HFFc6 (cell line): ENCODE measurements at regions not wholly inside any gene's neighbourhood (a gene's known extent, or its start where the extent isn't known, plus 50 kb on each side); places are given as distances from the start of the nearest gene placed in this dataset.
"Not testable (repeated sequence)": the region's sequence is repeated elsewhere in the genome, so short reads cannot be mapped to it uniquely, and the experiment has no call there.

Experiments used
- DNase-seq: peaks from one replicate; pipeline ENCODE4 v3.0.0-alpha.2; 2018
- H3K27ac Mint-ChIP-seq: 2 replicates; pipeline ENCODE4 v1.8.0; 2020; ENCODE audit warnings: mild to moderate bottlenecking, mixed read lengths
- H3K27me3 Mint-ChIP-seq: 2 replicates; pipeline ENCODE4 v1.8.0; 2021; ENCODE audit warnings: mild to moderate bottlenecking, moderate library complexity, mixed read lengths; ENCODE audit not compliant: insufficient read depth
- H3K36me3 Mint-ChIP-seq: 2 replicates; pipeline ENCODE4 v1.8.0; 2021; ENCODE audit warnings: low read depth, mixed read lengths
- H3K4me1 Mint-ChIP-seq: 2 replicates; pipeline ENCODE4 v1.8.0; 2020; ENCODE audit warnings: low read depth, mixed read lengths
- H3K4me3 Mint-ChIP-seq: 2 replicates; pipeline ENCODE4 v1.8.0; 2020; ENCODE audit warnings: mild to moderate bottlenecking, moderate library complexity, mixed read lengths
- H3K9me3 Mint-ChIP-seq: 2 replicates; pipeline ENCODE4 v1.8.0; 2020; ENCODE audit warnings: mild to moderate bottlenecking, mixed read lengths
- CTCF ChIP-seq: fragments of 200-600 bp; sonication (generic); IDR thresholded peaks from 2 replicates; pipeline ENCODE4 v1.5.0; 2021; ENCODE audit warnings: antibody characterized with exemption, mild to moderate bottlenecking

DNA sequence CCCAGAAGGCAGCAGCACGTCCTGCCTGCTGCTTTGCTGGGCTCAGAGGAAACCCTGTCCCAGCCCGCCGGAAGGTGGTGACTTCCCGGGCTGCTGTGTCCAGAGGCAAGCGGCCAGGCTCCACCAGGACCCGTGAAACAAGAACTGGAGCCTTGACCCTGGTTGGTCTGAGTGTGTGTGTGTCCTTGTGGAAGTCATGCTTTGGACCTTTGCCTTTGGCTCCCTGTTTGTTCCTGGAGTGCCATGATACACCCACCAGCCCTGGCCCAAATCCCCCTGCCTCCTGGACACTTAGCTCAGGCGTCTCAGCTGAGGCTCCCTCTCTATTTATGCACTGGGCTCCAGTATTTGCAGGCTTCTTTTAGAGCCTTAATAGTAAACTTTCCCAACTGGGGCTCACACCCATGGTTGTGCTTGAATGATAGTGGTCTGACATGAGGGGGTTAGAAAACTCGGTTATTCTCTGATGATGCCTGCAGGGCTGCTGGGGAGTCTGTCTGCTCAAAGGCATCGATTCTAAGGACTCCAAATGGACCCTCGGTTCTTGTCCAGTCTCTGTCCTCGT lies 72.2 kb downstream of the C9orf50 start:
- Mint-ChIP-seq H3K4me1 (peaks cover 39% of the 10 kb centered on the region), H3K36me3 (no peaks in the 10 kb centered on the region), H3K4me3 (no peak overlapping the region; the same call in 1 of the 2 replicates), H3K27me3 (no peaks in the 10 kb centered on the region; the same call in 1 of the 2 replicates), H3K9me3 (no peaks in the 10 kb centered on the region), H3K27ac (peak overlapping the region; percentile 80)
- no peak for DNase-seq
- TF ChIP-seq CTCF = no peak

DNA sequence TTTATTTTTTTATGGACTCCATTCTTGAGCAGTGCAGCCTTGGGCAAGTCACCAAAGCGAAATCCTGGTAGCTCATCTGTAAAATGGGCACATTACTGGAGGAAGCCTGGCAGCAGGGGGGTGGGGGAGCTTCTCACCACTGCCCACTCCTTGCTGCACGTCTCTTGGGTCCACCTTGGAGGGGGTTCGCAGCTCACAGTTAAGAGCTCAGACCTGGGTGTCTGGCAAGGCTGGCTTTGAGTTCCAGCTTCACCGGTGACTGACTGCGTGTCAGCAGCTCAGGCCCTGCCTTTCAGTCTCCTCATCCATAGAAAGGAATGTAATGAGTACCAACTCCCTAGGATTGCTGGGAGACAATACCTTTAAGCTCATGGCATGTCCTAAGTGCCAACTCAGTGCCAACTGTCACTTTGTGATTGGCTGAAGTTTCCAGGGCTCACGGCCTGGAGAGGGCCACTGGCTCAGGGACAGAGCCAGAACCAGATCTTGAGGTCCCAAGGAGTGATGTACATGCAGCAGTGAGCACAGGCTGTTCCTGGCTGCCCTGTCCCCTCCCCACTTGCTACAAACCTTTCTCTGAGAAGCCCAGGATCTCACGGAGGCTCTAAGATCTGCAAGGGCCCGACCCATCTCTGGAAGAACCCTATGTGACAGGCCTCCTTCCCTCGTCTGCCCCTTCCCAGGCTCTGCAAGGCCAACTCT lies 72.9 kb downstream of the C9orf50 start:
- H3K27ac Mint-ChIP-seq = peak overlapping the region; percentile 80
- H3K4me3 Mint-ChIP-seq = no peak overlapping the region
- no peaks in the 10 kb centered on the region; the same call in 1 of the 2 replicates for H3K27me3 Mint-ChIP-seq
- H3K36me3 Mint-ChIP-seq = no peaks in the 10 kb centered on the region
- TF ChIP-seq CTCF = no peak
- H3K9me3 Mint-ChIP-seq = no peaks in the 10 kb centered on the region
- peaks cover 39% of the 10 kb centered on the region for H3K4me1 Mint-ChIP-seq
- no peak for DNase-seq

DNA sequence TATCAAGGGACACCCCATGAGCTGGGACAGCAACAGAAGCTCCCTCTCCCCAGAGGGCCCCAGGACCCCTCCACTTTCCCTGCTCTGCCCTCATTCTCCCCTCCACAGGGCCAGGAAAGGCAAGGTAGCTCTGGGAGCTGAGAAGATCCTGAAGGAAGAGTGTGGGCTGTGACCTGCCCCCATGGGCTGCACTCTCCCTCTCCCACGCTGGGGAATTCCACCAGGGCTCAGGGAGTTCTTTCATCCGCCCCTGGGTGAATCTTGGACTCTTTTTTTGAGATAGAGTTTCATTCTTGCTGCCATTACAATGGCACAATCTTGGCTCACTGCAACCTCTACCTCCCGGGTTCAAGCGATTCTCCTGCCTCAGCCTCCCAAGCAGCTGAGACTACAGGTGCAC lies 73.8 kb downstream of the C9orf50 start:
- Mint-ChIP-seq H3K4me1 (peaks cover 38% of the 10 kb centered on the region), H3K27ac (no peak overlapping the region), H3K27me3 (no peaks in the 10 kb centered on the region; the same call in 1 of the 2 replicates), H3K9me3 (no peaks in the 10 kb centered on the region), H3K4me3 (no peak overlapping the region), H3K36me3 (no peaks in the 10 kb centered on the region)
- no peak for DNase-seq
- no peak for TF ChIP-seq CTCF

DNA sequence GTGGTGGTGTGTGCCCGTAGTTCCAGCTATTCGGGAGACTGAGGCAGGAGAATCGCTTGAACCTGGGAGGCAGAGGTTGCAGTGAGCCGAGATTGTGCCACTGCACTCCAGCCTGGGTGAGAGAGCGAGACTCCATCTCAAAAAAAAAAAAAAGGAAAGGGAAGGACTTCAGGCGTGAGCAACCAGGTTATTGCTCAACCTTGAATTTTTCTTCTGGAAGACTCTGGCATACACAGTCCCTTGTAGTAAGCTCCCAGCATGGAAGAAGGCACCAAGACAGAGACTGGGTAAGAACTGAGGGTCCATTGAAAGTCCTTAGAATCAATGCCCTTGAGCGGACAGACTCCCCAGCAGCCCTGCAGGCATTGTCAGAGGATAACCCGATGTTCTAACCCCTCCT lies 75.0 kb downstream of the C9orf50 start:
- not testable (repeated sequence) for H3K9me3 Mint-ChIP-seq, H3K27me3 Mint-ChIP-seq, H3K4me3 Mint-ChIP-seq, H3K27ac Mint-ChIP-seq, H3K36me3 Mint-ChIP-seq, DNase-seq
- H3K4me1 Mint-ChIP-seq = peaks cover 34% of the 10 kb centered on the region

DNA sequence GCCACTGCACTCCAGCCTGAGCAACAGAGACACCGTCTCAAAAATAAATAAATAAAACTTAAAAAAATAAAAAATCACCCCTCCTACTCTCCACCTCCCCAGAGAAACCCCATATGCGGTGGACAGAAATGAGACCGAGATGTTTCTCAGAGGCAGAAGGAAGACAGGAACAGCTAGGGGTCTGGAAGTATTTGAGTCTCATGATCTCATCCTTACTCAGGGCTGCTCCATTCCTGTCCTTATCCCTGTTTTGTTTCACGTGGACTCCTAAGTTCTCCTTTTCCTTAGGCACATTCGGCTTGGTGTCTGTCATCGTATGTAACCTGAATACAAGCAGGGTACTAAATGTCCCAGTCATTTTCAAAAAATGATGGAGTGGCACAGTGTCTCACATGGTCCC lies 76.1 kb downstream of the C9orf50 start:
- H3K27ac Mint-ChIP-seq = peak overlapping the region; percentile 76
- peaks cover 2% of the 10 kb centered on the region for H3K27me3 Mint-ChIP-seq
- no peak for TF ChIP-seq CTCF
- no peaks in the 10 kb centered on the region; the same call in 1 of the 2 replicates for H3K36me3 Mint-ChIP-seq
- H3K4me1 Mint-ChIP-seq = peaks cover 29% of the 10 kb centered on the region
- no peak overlapping the region; the same call in 1 of the 2 replicates for H3K4me3 Mint-ChIP-seq
- H3K9me3 Mint-ChIP-seq = peaks cover 11% of the 10 kb centered on the region; the same call in 1 of the 2 replicates
- peak; percentile 45 for DNase-seq

GRCh38 chr9:129542741-129543140 lies 78.2 kb downstream of the C9orf50 start:
- Mint-ChIP-seq H3K27ac (no peak overlapping the region), H3K4me3 (no peak overlapping the region), H3K27me3 (peaks cover 2% of the 10 kb centered on the region), H3K9me3 (peaks cover 21% of the 10 kb centered on the region), H3K36me3 (peaks cover 8% of the 10 kb centered on the region), H3K4me1 (peaks cover 10% of the 10 kb centered on the region)
- DNase-seq = no peak
- TF ChIP-seq CTCF = no peak
